ENCODE measurements at regions not wholly inside any gene's neighbourhood (a gene's known extent, or its start where the extent isn't known, plus 50 kb on each side); places are given as distances from the start of the nearest gene placed in this dataset.
"Not testable (repeated sequence)": the region's sequence is repeated elsewhere in the genome, so short reads cannot be mapped to it uniquely, and the experiment has no call there.

DNA sequence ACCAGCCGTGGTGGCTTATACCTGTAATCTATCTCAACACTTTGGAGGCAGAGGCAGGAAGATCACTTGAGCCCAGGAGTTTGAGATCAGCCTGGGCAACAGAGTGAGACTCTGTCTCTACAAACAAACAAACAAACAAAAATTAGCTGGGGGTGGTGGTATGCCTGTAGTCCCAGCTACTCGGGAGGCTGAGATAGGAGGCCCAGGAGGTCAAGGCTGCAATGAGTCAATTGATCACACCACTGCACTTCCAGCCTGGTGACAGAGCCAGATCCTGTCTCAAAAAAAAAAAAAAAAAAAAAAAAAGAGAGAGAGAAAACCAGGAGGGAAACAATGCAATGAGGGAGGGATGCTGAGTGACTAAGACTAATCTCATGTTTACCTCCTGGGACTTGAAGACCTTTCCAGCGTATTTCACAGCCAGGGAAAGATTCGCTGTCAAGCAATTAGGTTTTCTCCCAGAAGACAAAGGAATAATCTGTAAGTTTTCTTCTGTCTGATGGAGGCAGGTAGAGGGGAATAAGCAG, 51.1 kb upstream of the MIER3 start:
- no peak overlapping the region for H3K27ac Mint-ChIP-seq (ENCODE audit: low read depth, unreplicated experiment)
- intact Hi-C loops (cut with micrococcal nuclease): no loop called here
- DNase-seq (ENCODE audit: unreplicated experiment): peak; percentile 13
- BruUV-seq (replicated peaks): no TSS peak
- no peak overlapping the region for H3K4me3 Mint-ChIP-seq (ENCODE audit: unreplicated experiment)
- POLR2A ChIA-PET: no interaction called here
- peaks cover 16% of the 10 kb centered on the region for H3K27me3 Mint-ChIP-seq (ENCODE audit: insufficient read depth, unreplicated experiment)
- CTCF ChIA-PET: interaction anchor here (2.0 kb wide), 1 partner anchor 135 kb away, joined by 8 read pairs; no protein-coding TSS in a partner anchor
- H3K9me3 Mint-ChIP-seq (ENCODE audit: unreplicated experiment): no peaks in the 10 kb centered on the region
- no peaks in the 10 kb centered on the region for H3K36me3 Mint-ChIP-seq (ENCODE audit: insufficient read depth, unreplicated experiment)
- TF ChIP-seq, protein P1, sequence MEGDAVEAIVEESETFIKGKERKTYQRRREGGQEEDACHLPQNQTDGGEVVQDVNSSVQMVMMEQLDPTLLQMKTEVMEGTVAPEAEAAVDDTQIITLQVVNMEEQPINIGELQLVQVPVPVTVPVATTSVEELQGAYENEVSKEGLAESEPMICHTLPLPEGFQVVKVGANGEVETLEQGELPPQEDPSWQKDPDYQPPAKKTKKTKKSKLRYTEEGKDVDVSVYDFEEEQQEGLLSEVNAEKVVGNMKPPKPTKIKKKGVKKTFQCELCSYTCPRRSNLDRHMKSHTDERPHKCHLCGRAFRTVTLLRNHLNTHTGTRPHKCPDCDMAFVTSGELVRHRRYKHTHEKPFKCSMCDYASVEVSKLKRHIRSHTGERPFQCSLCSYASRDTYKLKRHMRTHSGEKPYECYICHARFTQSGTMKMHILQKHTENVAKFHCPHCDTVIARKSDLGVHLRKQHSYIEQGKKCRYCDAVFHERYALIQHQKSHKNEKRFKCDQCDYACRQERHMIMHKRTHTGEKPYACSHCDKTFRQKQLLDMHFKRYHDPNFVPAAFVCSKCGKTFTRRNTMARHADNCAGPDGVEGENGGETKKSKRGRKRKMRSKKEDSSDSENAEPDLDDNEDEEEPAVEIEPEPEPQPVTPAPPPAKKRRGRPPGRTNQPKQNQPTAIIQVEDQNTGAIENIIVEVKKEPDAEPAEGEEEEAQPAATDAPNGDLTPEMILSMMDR (IDR thresholded peaks at IDR 0.05; ENCODE audit: unreplicated experiment): no peak
- H3K4me1 Mint-ChIP-seq (ENCODE audit: insufficient read depth, unreplicated experiment): peaks cover 12% of the 10 kb centered on the region

- CTCF ChIA-PET: interaction anchor here (0.6 to 2.0 kb wide), 3 partner anchors 14 to 285 kb away, joined by 3 to 8 read pairs (median 4); no protein-coding TSS in a partner anchor
- not testable (repeated sequence) for H3K27ac Mint-ChIP-seq (ENCODE audit: low read depth, unreplicated experiment); DNase-seq (ENCODE audit: unreplicated experiment)
Measured at GRCh38 chr5:57003566-57003965, 51.6 kb upstream of the MIER3 start.

DNA sequence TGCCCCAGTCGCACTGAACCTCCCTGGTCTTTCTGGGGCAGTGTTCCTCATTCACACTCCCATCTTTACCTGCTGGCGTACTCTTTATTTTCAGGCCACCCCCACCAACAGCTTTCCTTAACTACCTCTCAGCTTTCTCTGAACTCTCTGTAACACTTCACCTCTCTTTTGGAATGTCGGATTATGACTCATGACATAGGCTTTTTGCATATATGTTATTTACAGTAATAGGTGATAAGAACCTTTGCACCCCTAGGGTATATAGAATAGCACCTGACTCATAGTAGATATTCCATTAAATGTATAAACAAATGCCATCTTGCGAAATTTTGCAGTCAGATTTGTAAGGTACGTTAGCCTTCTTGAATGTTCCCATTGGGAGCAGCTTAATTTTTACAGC, 52.9 kb upstream of the MIER3 start:
- H3K4me3 Mint-ChIP-seq (ENCODE audit: unreplicated experiment): no peak overlapping the region
- BruUV-seq (replicated peaks): no TSS peak
- H3K27ac Mint-ChIP-seq (ENCODE audit: low read depth, unreplicated experiment): peak overlapping the region; percentile 23
- H3K27me3 Mint-ChIP-seq (ENCODE audit: insufficient read depth, unreplicated experiment): peaks cover 16% of the 10 kb centered on the region
- no peaks in the 10 kb centered on the region for H3K9me3 Mint-ChIP-seq (ENCODE audit: unreplicated experiment)
- no peaks in the 10 kb centered on the region for H3K36me3 Mint-ChIP-seq (ENCODE audit: insufficient read depth, unreplicated experiment)
- intact Hi-C loops (cut with micrococcal nuclease): no loop called here
- ChIA-PET POLR2A (interaction anchor here (0.6 to 1.6 kb wide), 6 partner anchors 19 to 88 kb away, joined by 3 to 6 read pairs (median 3); no protein-coding TSS in a partner anchor), CTCF (interaction anchor here (0.6 to 1.4 kb wide), 2 partner anchors 15 to 497 kb away, joined by 3 to 4 read pairs; no protein-coding TSS in a partner anchor)
- TF ChIP-seq, protein P1 (IDR thresholded peaks at IDR 0.05; ENCODE audit: unreplicated experiment): no peak
- peaks cover 12% of the 10 kb centered on the region for H3K4me1 Mint-ChIP-seq (ENCODE audit: insufficient read depth, unreplicated experiment)
- DNase-seq (ENCODE audit: unreplicated experiment): peak; percentile 89

More at GRCh38 chr5:57003566-57003965, 51.6 kb upstream of the MIER3 start:
- Mint-ChIP-seq H3K27me3 (ENCODE audit: insufficient read depth, unreplicated experiment) (peaks cover 16% of the 10 kb centered on the region), H3K4me1 (ENCODE audit: insufficient read depth, unreplicated experiment) (peaks cover 12% of the 10 kb centered on the region)
- BruUV-seq (replicated peaks); intact Hi-C loops (cut with micrococcal nuclease); H3K9me3 Mint-ChIP-seq (ENCODE audit: unreplicated experiment); POLR2A ChIA-PET; H3K36me3 Mint-ChIP-seq (ENCODE audit: insufficient read depth, unreplicated experiment); H3K4me3 Mint-ChIP-seq (ENCODE audit: unreplicated experiment): not testable (repeated sequence)

GRCh38 chr5:57007344-57007743, 55.4 kb upstream of the MIER3 start:
- POLR2A ChIA-PET: no interaction called here

More at GRCh38 chr5:57007344-57007743, 55.4 kb upstream of the MIER3 start:
- CTCF ChIA-PET: interaction anchor here (0.7 to 1.1 kb wide), 2 partner anchors 10 to 13 kb away, joined by 3 to 5 read pairs; no protein-coding TSS in a partner anchor
- H3K27ac Mint-ChIP-seq (ENCODE audit: low read depth, unreplicated experiment): no peak overlapping the region
- no peaks in the 10 kb centered on the region for H3K9me3 Mint-ChIP-seq (ENCODE audit: unreplicated experiment)
- H3K27me3 Mint-ChIP-seq (ENCODE audit: insufficient read depth, unreplicated experiment): no peaks in the 10 kb centered on the region
- BruUV-seq (replicated peaks): no TSS peak
- TF ChIP-seq, protein P1 (IDR thresholded peaks at IDR 0.05; ENCODE audit: unreplicated experiment): no peak
- DNase-seq (ENCODE audit: unreplicated experiment): no peak
- H3K4me3 Mint-ChIP-seq (ENCODE audit: unreplicated experiment): no peak overlapping the region
- intact Hi-C loops (cut with micrococcal nuclease): no loop called here
- no peaks in the 10 kb centered on the region for H3K36me3 Mint-ChIP-seq (ENCODE audit: insufficient read depth, unreplicated experiment)
- peaks cover 12% of the 10 kb centered on the region for H3K4me1 Mint-ChIP-seq (ENCODE audit: insufficient read depth, unreplicated experiment)
